ENCODE measurements at regions not wholly inside any gene's neighbourhood (a gene's known extent, or its start where the extent isn't known, plus 50 kb on each side); places are given as distances from the start of the nearest gene placed in this dataset.

GRCh38 chr6:95263840-95264239, 313.5 kb upstream of the MANEA start:
- intact Hi-C loops (cut with DNase I), result no loop called here
- no peak for TF ChIP-seq CTCF (IDR thresholded peaks at IDR 0.05)
- no peaks in the 10 kb centered on the region for H3K27me3 ChIP-seq (ENCODE audit: low read depth)
- H3K36me3 ChIP-seq, result no peaks in the 10 kb centered on the region
- H3K9me3 ChIP-seq, result no peaks in the 10 kb centered on the region
- no peak overlapping the region for H3K4me3 ChIP-seq
- ATAC-seq (no peak), DNase-seq (no peak)
- no peak overlapping the region for H3K27ac ChIP-seq
- H3K4me1 ChIP-seq, result no peaks in the 10 kb centered on the region

DNA sequence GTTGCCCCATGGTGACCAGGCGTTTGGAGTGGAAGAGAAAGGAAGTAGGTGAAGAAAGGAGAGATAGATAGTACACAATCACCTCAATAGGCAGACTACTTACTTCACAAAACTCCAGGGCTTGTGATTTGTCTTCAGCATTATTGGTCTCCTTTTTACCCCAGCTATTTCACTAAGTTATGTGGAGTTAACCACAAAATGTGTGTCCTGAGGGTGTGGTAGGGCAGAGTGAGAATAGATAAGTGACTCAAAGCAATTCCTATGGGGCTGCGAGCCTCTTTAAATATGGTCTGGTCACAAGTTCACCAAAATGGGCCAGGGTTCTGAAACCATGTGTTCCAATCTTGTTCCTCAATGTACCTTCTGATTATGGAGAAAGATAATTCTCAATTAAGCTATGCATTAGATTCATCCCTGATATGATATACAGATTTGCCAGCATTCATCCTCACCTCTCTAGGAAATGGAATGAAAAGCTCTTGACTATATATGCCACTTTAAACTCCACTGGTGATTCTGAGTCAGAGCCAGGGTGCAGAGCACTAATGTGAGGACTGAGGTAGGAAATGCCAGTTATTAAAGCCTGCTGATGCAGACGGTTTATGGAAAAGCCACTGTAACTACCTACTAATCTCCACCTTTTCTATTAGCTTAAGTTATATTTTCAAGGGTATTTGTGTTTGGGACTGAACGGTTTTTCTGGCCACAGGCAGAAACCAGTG, 310.6 kb upstream of the MANEA start:
- Histone ChIP-seq H3K27ac (no peak overlapping the region), H3K4me3 (no peak overlapping the region), H3K4me1 (no peaks in the 10 kb centered on the region), H3K27me3 (ENCODE audit: low read depth) (no peaks in the 10 kb centered on the region), H3K9me3 (no peaks in the 10 kb centered on the region), H3K36me3 (no peaks in the 10 kb centered on the region)
- no peak for ATAC-seq
- TF ChIP-seq CTCF (IDR thresholded peaks at IDR 0.05), result no peak
- intact Hi-C loops (cut with DNase I), result no loop called here
- DNase-seq, result no peak

DNA sequence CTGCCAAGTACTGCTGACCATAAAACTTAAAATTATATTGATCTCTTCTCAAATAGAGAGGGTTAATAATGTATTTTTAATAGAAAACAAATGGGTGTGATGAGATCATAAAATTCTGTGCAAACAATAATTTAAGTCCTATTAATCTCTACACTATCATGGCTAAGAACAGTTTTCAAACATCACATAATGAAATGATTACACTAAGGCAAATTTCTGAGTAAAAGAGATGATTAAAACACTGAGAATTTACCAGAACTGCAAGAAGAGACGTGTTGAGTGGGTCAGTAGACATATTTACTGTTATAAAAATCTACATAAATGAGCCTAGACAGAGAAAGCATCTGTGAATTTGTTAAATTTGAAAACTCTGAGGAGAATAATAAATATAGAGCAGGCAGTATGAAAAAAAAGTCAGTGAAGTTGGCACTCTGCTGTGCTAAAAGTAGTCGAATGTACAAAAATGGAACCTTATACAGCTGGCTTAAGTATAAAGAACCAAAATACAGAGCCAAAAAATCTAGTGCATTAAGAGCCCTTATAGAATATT, 302.6 kb upstream of the MANEA start:
- Histone ChIP-seq H3K27ac (no peak overlapping the region), H3K4me1 (no peaks in the 10 kb centered on the region), H3K36me3 (no peaks in the 10 kb centered on the region), H3K27me3 (ENCODE audit: low read depth) (no peaks in the 10 kb centered on the region), H3K4me3 (no peak overlapping the region), H3K9me3 (no peaks in the 10 kb centered on the region)
- ATAC-seq, result no peak
- intact Hi-C loops (cut with DNase I), result no loop called here
- no peak for DNase-seq
- no peak for TF ChIP-seq CTCF (IDR thresholded peaks at IDR 0.05)

GRCh38 chr6:95279616-95280015, 297.7 kb upstream of the MANEA start:
- no peaks in the 10 kb centered on the region for H3K36me3 ChIP-seq
- no peaks in the 10 kb centered on the region for H3K27me3 ChIP-seq (ENCODE audit: low read depth)
- no peaks in the 10 kb centered on the region for H3K9me3 ChIP-seq
- TF ChIP-seq CTCF (IDR thresholded peaks at IDR 0.05), result no peak
- intact Hi-C loops (cut with DNase I), result no loop called here
- H3K27ac ChIP-seq, result no peak overlapping the region
- H3K4me3 ChIP-seq, result no peak overlapping the region
- H3K4me1 ChIP-seq, result no peaks in the 10 kb centered on the region
- no peak for ATAC-seq
- no peak for DNase-seq

DNA sequence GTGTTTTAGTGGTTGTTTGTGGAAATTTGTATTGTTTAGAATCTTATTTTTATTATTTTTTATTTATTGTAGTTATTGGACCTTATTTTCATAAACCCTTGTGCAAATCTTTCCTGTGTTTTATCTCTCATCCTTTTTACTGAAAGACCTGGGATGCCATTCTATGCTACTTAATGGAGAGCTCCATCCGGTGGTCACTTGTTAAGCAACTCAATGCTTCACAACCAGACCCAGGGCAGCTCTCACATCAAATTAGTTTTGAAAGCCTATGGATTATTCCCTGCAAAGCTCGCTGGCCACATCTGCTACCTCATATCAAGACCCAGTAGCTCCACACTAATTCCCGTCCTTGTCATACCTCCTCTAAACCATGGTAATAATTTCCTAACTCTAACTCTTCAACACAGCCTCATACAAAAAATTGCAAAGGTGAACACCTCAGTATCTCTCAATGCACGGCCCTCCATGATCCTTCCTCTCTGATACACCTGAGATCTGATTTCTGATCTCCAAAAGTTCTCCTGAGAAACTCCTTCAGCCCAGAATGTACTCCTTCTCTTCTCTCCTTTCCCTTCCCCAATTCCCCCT, 296.6 kb upstream of the MANEA start:
- TF ChIP-seq CTCF (IDR thresholded peaks at IDR 0.05), result peak; percentile 44
- H3K9me3 ChIP-seq, result no peaks in the 10 kb centered on the region
- H3K4me1 ChIP-seq, result no peaks in the 10 kb centered on the region
- no peaks in the 10 kb centered on the region for H3K27me3 ChIP-seq (ENCODE audit: low read depth)
- no peaks in the 10 kb centered on the region for H3K36me3 ChIP-seq
- no peak overlapping the region for H3K4me3 ChIP-seq
- no peak for ATAC-seq
- H3K27ac ChIP-seq, result no peak overlapping the region
- intact Hi-C loops (cut with DNase I), result no loop called here
- no peak for DNase-seq
